NCI-H2171 treated with DMSO at 0.1 percent for 48 hours (cell line): ENCODE measurements at regions not wholly inside any gene's neighbourhood (a gene's known extent, or its start where the extent isn't known, plus 50 kb on each side); places are given as distances from the start of the nearest gene placed in this dataset.

Experiments used
- DNase-seq: peaks from one replicate; lab custom pipeline; 2025; lab: John Stamatoyannopoulos, UW

DNA sequence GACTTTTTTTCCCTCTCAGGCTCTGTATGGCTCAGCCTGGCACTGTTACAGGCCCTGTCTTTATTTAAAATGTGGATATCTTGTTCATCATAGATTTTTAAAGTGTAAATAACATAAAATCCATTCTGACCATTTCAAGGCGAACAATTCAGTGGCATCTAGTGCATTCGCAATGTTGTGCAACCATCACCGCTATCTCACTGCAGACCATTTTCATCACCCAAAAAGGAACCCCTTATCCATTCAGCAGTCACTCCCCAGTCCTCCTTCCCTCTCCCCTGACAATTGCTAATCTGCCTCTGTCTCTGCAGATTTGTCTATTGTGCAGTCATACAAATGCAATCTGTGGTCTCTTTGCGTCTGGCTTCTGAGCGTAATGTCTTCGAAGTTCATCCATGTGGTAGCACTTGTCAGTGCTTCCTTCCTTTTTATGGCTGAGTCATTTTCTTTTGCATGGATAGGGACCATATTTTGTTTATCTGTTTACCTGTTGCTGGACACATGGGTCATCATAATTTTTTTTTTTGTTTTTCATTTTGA, 148.8 kb upstream of the LHX5 start:
- no peak for DNase-seq

DNA sequence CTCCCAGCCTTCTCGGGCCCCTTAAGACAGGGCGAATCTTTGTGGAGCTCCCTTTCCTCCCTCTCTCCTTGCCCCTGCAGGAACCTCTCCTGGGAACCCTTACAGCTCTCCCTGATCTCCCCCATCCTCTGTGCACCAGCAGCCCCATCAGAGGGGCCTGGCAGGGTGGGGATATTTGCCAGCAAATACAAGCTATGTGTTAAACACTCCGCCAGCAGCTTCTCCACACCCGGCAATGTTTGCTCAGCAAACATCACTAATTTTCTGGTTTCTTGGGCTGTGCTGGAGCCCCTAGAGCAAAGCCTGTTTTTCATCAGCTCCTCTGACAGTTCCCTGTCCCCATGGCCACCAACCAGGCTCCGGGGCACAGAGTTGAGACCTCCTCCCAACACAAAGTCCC, 147.5 kb upstream of the LHX5 start:
- no peak for DNase-seq

- DNase-seq, result no peak
Observed at GRCh38 chr12:113613414-113613813, 141.7 kb upstream of the LHX5 start.

DNA sequence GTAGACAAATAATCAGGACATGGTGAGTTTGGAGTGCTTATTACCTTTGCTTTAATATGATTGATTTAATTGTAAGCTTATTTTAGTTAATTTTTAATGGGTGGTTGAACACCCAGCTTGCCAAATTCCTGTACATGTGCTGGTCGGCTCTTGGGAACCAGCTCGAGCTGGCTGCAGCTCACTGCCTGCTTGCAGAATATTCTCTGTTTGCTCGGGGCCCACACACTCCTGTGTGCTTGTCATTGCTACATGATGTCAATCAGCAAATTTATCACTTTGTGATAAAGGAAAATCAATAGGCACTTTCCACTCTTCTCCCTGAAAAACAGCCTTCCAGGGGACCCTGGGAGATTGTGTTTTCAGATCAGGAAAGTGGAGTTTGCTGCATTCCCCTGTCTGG, 141.1 kb upstream of the LHX5 start:
- no peak for DNase-seq

GRCh38 chr12:113612076-113612728, 140.5 kb upstream of the LHX5 start:
- no peak for DNase-seq

- no peak for DNase-seq
Observed at GRCh38 chr12:113611652-113612051, 140.0 kb upstream of the LHX5 start.

DNA sequence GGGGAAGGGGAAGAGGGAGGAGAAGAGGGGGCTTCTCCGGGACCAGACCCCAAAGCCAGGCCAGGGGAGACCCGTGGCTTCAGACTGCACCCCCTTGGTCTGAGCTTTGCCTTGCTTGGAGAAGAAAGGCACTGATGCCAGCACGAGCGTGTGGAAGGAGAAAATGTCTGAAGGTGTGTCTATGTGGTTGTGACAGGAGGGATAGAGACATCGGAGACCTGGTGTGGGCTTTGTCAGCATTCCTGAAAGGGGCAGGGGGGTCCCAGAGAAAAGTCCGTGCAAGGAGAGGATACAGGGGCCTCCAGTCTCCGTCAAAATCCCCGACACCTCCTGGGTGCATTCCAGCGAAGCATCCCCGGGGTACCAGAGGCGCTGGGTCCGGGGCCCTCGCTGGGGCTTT, 139.0 kb upstream of the LHX5 start:
- DNase-seq, result no peak

DNA sequence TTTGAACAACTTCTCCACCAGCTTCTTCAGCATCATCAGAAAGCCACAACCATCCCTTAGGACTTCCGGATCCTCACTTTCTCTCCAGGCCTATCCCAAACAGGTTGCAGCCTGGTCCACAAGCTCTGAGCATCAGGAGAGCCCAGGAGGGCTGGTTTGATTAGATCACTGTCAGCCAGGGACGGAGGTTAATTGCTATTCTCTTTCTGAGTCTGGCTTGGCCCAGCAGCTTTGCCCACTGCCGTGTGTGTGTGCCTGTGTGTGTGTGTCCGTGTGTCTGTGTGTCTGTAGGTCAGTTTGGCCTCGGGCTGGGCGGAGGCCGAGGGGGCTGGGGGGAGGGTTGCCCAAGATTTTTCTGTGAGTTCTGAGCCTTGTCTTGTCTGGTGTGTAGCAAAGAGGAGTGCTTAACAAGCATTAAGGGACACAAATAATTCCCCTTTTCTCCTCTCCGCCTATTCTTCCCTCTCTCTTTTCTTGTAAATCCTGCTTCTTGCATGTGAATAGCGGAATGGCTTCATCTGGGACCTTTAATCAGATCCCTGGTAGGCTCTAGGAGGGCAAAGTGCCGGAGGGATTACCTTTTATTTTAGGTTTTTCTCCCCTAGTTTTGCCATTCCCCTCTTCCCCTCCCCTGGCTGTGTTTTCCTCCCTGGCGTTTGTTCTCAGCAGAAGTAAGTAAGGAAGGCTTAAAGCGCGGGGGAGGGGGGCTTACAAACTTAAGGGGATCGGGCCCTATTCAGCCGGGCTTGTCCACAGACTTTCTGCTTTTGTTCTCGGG, 138.2 kb upstream of the LHX5 start:
- DNase-seq, result no peak

GRCh38 chr12:113604666-113605065, 133.0 kb upstream of the LHX5 start:
- no peak for DNase-seq

- no peak for DNase-seq
Observed at GRCh38 chr12:113601656-113602263, 130.1 kb upstream of the LHX5 start.

DNA sequence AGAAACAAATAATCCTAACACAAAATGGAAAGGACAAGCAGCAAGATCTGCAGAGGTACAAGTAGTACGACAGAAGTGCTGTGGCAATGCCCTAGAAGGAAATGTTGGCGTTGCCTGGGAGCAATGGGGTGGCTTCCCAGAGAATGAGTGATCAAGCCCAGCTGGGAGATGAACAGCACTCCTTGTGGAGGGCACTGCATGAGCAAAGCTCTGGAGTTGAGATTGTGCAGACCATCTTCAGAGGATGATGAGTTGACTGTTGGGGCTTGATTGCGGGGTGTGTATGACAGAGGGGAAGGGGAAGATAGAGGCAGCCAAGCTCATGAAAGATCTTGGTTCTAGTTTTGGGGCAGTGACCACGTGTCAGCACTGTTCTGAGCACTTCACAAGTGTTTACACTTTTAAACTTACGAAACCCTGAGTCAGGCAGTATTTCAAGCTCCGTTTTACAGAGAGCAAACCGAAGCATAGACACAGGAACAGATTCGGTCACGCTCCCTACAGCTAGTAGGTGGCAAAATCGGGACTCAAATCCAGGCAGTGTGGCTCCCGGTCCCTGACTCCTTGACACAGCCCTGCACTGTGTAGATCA, 127.2 kb upstream of the LHX5 start:
- DNase-seq, result no peak

- DNase-seq, result no peak
Observed at GRCh38 chr12:113594967-113595366, 123.3 kb upstream of the LHX5 start.

DNA sequence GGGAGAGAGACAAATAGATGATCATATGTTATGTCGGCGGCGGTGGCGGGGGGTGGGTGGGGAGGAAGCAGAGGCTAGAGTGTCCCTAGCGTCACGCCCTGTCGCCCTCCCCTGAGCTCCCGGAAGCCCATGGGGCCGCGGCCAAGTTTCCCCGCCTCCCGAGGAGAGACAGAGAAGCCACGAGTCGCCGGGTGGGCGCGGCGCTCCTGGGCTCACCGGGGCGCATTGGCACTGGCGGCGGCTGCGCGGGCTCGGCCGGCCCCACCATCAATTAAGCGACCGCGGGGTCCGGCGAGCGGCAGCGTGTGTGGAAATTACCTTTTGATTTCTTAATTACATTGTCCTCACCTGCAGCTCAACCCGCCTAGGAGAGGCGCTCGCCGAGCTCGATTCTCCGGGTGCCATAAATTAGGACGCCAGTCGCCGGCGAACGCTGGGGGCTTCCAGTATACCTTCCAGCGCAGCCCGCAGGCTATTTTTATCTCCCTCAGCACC, 119.9 kb upstream of the LHX5 start:
- DNase-seq, result peak; percentile 78

GRCh38 chr12:113589437-113589836, 117.8 kb upstream of the LHX5 start:
- DNase-seq, result no peak

DNA sequence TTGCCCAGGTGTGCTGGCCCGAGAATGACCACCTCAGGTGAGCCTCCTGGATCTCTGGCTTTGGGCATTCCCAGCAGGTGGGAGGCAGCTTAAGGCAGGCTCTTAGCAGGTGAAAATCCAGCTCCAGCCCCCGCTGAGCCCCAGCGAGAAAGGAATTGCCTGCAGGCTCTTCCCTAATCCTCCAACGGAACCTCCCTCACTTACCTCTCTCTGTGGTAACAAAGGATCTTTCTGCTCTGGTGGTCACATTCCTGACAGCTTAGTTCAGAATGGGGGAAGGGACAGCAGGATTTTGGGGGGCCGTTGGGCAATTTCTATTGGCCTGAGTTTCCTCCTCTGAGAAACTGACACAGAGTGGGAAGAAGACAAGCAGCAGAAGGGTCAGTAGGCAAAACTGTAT, 116.0 kb upstream of the LHX5 start:
- DNase-seq, result no peak

GRCh38 chr12:113586461-113586860, 114.8 kb upstream of the LHX5 start:
- no peak for DNase-seq

DNA sequence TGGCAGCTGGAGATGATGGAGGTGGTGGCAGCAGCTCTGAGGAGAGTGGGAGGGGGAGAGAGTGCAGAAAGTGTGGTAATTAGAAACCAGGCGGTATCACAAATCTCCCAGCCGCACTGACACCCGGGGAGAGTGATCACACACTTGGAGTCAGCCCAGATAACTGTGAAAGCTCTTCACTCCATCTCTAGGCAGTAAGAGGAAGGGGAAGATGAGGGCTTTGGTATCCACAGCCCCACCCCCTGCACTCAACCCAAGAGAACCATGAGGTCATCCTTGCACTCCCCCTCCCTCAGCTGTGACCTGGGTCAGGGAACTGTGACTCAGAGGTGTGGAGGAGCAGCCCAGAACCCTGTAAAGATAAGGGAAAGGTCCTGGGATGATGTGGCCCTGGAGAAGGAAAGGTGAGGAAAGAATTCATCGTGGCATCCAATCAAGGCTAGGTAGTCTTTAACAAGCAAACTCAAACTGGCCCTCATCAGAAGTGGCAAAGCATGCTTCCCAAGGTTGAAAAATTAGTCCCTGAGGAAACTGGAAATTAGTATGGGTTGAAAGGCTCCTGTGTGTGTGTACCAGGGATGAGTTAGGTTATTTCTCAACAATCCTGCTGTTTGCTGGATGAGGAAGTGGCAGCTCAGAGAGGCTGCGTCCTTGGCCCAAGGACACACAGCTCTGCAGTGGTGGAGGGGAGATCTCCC, 111.0 kb upstream of the LHX5 start:
- peak; percentile 89 for DNase-seq

DNA sequence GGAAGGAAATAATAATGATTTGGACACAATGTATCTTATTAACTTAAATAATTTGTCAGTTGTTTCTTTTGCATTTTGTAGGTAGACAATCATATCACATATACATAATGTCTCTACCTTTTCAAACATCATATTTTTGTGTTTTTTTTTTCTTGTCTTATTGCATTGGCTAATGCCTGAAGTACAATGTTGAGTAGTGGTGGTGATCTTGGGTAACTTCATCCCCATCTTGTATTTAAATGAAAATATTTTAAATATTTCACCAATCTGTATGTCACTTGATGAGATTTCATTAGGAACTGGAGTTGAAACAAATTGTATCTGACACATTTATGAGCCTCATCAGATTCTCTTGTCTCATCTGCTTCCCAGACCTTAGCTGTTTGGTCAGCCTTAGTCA, 109.7 kb upstream of the LHX5 start:
- no peak for DNase-seq

DNA sequence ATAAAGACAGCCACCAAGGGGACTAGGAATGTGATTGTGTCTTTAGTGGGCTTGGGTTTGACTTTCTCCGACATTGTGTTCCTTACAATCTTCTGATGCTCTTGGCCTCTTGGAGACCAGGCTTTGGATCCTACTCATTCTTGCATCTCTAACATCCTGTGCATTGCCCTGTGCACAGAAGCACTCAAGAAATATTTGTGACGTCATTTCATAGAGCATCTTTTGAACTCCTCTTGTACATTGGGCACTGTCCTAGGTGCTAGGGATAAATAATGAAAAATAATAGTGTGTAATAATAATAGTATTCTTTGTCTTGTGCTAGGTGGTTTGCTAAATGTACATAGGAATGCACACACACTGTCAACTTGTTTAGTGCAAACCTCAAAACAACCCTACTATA, 108.8 kb upstream of the LHX5 start:
- no peak for DNase-seq

DNA sequence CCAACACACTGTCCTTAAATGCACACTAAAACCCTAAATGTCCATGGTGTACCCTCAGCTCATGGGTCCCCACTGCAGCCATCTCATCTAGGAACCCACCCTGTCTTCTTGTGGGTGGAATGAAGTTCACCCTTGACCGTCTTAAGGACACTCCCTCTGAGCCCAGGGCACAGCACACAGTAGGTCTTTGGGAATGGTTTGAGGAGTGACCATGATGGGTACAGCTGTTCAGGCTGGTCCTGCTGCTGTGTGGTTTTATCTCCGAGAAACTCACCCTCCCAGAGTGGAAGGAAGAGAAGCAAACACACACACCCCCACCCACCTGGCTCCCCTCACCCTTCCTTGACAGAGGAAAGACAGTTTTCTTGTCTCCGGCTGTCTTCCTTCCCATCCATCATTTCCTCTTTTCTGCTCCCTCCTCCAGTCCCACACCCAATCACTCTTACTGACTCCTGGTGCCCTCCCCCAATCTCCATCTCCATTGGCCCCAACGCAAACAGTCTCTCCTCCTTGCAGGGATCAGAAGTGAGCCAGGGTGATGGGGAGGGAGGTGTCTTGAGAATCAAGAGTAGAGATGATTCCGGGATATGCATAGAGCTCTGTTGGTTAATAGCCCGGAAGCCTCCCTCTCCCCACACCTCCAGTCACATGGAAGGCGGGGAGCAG, 105.9 kb upstream of the LHX5 start:
- no peak for DNase-seq

- DNase-seq, result no peak
Observed at GRCh38 chr12:113575386-113575785, 103.7 kb upstream of the LHX5 start.
